ENCODE measurements at regions not wholly inside any gene's neighbourhood (a gene's known extent, or its start where the extent isn't known, plus 50 kb on each side); places are given as distances from the start of the nearest gene placed in this dataset.

GRCh38 chr17:79365836-79366770 is 244.7 kb downstream of the RBFOX3 start:
- no peak for TF ChIP-seq NFIC (IDR thresholded peaks at IDR 0.05)
- TF ChIP-seq TAF1 (IDR thresholded peaks at IDR 0.05; ENCODE audit: low read depth): no peak
- TF ChIP-seq CREB1 (IDR thresholded peaks at IDR 0.05; ENCODE audit: low read depth): no peak
- no peak for TF ChIP-seq EP300 (IDR thresholded peaks at IDR 0.05; ENCODE audit: borderline replicate concordance)
- TF ChIP-seq MAX (IDR thresholded peaks at IDR 0.05): no peak
- TF ChIP-seq EGR1 (IDR thresholded peaks at IDR 0.05): no peak
- TF ChIP-seq, protein P1, sequence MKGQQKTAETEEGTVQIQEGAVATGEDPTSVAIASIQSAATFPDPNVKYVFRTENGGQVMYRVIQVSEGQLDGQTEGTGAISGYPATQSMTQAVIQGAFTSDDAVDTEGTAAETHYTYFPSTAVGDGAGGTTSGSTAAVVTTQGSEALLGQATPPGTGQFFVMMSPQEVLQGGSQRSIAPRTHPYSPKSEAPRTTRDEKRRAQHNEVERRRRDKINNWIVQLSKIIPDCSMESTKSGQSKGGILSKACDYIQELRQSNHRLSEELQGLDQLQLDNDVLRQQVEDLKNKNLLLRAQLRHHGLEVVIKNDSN (IDR thresholded peaks at IDR 0.05): no peak
- no peak for TF ChIP-seq TEAD4 (IDR thresholded peaks at IDR 0.05)
- TF ChIP-seq, protein P2, sequence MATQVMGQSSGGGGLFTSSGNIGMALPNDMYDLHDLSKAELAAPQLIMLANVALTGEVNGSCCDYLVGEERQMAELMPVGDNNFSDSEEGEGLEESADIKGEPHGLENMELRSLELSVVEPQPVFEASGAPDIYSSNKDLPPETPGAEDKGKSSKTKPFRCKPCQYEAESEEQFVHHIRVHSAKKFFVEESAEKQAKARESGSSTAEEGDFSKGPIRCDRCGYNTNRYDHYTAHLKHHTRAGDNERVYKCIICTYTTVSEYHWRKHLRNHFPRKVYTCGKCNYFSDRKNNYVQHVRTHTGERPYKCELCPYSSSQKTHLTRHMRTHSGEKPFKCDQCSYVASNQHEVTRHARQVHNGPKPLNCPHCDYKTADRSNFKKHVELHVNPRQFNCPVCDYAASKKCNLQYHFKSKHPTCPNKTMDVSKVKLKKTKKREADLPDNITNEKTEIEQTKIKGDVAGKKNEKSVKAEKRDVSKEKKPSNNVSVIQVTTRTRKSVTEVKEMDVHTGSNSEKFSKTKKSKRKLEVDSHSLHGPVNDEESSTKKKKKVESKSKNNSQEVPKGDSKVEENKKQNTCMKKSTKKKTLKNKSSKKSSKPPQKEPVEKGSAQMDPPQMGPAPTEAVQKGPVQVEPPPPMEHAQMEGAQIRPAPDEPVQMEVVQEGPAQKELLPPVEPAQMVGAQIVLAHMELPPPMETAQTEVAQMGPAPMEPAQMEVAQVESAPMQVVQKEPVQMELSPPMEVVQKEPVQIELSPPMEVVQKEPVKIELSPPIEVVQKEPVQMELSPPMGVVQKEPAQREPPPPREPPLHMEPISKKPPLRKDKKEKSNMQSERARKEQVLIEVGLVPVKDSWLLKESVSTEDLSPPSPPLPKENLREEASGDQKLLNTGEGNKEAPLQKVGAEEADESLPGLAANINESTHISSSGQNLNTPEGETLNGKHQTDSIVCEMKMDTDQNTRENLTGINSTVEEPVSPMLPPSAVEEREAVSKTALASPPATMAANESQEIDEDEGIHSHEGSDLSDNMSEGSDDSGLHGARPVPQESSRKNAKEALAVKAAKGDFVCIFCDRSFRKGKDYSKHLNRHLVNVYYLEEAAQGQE (IDR thresholded peaks at IDR 0.05; ENCODE audit: low read depth): no peak
- no peak for TF ChIP-seq FOXM1 (IDR thresholded peaks at IDR 0.05; ENCODE audit: borderline replicate concordance, low read depth)
- TF ChIP-seq CEBPB (IDR thresholded peaks at IDR 0.05): no peak
- TF ChIP-seq TCF12 (IDR thresholded peaks at IDR 0.05; ENCODE audit: low read depth): no peak
- no peak for TF ChIP-seq YY1 (IDR thresholded peaks at IDR 0.05; ENCODE audit: low read depth)
- no peak for TF ChIP-seq RAD21 (IDR thresholded peaks at IDR 0.05; ENCODE audit: low read depth)
- TF ChIP-seq ZBTB7A (IDR thresholded peaks at IDR 0.05; ENCODE audit: low read depth): no peak

- TF ChIP-seq CEBPB (IDR thresholded peaks at IDR 0.05) (no peak), EP300 (IDR thresholded peaks at IDR 0.05; ENCODE audit: borderline replicate concordance) (no peak), CREB1 (IDR thresholded peaks at IDR 0.05; ENCODE audit: low read depth) (no peak), EGR1 (IDR thresholded peaks at IDR 0.05) (no peak), MAX (IDR thresholded peaks at IDR 0.05) (no peak), TCF12 (IDR thresholded peaks at IDR 0.05; ENCODE audit: low read depth) (no peak), TEAD4 (IDR thresholded peaks at IDR 0.05) (no peak), YY1 (IDR thresholded peaks at IDR 0.05; ENCODE audit: low read depth) (no peak), FOXM1 (IDR thresholded peaks at IDR 0.05; ENCODE audit: borderline replicate concordance, low read depth) (no peak), NFIC (IDR thresholded peaks at IDR 0.05) (no peak), ZBTB7A (IDR thresholded peaks at IDR 0.05; ENCODE audit: low read depth) (no peak), TAF1 (IDR thresholded peaks at IDR 0.05; ENCODE audit: low read depth) (no peak), RAD21 (IDR thresholded peaks at IDR 0.05; ENCODE audit: low read depth) (no peak)
- TF ChIP-seq, protein P2 (IDR thresholded peaks at IDR 0.05; ENCODE audit: low read depth): no peak
- TF ChIP-seq, protein P1 (IDR thresholded peaks at IDR 0.05): no peak
Observed at GRCh38 chr17:79365351-79365750, 245.5 kb downstream of the RBFOX3 start.

DNA sequence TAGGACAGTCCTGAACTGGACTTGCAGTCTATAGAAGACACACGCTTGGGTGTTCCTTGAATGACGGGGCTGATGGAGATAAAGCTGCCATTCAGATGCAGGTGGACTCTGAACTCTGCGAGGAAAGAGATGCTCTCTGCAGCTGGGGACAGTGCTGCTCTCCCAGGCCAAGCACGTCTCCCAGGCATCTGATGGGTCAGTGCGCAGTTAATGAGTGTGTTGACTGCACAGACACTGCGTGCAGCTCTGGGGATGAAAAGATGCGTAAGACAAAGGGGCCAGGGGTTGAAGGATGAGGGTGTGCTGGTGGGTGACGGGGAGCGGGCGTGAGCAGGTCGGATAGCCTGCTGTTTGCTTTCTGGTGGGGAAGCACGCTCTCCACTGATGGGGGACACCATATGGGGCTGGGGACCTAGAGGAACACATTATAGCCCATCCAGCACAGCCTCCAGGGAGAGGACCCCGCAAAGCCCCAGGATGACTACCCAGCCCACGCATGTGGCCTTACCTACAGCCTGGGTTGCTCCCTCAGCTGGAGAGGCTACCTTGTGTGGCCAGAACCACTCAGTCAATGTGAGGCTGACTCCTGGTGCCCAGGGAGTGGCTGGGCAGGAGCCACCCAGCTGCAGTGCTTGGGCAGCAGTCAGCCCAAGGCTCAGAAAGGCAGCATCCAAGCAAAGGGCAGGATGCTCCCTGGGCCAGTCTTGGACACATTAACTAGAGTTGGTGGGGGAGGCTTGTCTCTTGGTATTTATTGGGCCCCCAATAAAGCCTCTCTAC is 246.3 kb downstream of the RBFOX3 start:
- TF ChIP-seq NFIC (IDR thresholded peaks at IDR 0.05): no peak

DNA sequence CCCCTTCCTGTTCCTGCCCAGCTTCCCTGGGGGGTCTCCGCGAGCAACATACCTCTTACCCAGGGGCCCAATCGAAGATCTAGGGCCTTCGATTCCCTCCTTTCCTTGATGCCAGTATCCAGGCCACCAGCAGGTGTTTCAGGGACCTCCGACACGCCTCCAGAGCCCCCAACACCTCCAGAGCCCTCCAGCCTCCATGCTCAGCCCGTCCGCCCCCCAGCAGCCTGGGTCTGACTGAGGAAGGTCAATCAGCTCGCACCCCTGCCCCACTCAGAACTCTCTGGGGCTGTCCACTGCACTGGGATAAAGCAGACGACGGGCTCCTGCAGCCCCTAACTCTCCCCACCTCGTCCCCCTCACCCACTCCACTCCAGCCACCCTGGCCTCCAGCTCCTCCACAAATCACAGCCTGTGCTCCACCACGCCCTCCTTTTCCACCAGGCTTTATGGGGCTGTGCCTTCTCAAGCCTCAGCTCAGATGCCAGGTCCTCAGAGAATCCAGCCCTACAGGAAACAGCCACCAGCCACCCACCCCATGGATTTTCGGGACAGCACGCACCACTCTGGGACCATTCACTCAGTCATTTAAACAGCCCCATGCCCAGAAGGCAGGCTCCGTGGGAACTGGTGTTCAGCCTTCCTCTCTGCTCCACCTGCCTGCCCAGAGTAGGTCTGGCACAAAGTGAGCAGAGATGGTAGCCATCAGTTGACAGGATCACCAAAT is 247.1 kb downstream of the RBFOX3 start:
- TF ChIP-seq NFIC (IDR thresholded peaks at IDR 0.05) (no peak), YY1 (IDR thresholded peaks at IDR 0.05; ENCODE audit: low read depth) (no peak), RAD21 (IDR thresholded peaks at IDR 0.05; ENCODE audit: low read depth) (no peak), FOXM1 (IDR thresholded peaks at IDR 0.05; ENCODE audit: borderline replicate concordance, low read depth) (no peak), EP300 (IDR thresholded peaks at IDR 0.05; ENCODE audit: borderline replicate concordance) (no peak), TEAD4 (IDR thresholded peaks at IDR 0.05) (no peak), ZBTB7A (IDR thresholded peaks at IDR 0.05; ENCODE audit: low read depth) (no peak), TCF12 (IDR thresholded peaks at IDR 0.05; ENCODE audit: low read depth) (no peak), MAX (IDR thresholded peaks at IDR 0.05) (no peak), EGR1 (IDR thresholded peaks at IDR 0.05) (no peak), CEBPB (IDR thresholded peaks at IDR 0.05) (no peak), TAF1 (IDR thresholded peaks at IDR 0.05; ENCODE audit: low read depth) (no peak), CREB1 (IDR thresholded peaks at IDR 0.05; ENCODE audit: low read depth) (no peak)
- TF ChIP-seq, protein P2 (IDR thresholded peaks at IDR 0.05; ENCODE audit: low read depth): no peak
- TF ChIP-seq, protein P1 (IDR thresholded peaks at IDR 0.05): no peak
